ENCODE measurements at regions not wholly inside any gene's neighbourhood (a gene's known extent, or its start where the extent isn't known, plus 50 kb on each side); places are given as distances from the start of the nearest gene placed in this dataset.

- Histone ChIP-seq H3K23me2 (ENCODE audit: insufficient read length, low read depth, low read length, poor library complexity, severe bottlenecking) (no peaks in the 10 kb centered on the region), H3K23ac (ENCODE audit: insufficient read length, low read depth, low read length) (no peak overlapping the region), H3K4me1 (ENCODE audit: insufficient read depth, low read length) (no peaks in the 10 kb centered on the region), H3K79me1 (ENCODE audit: insufficient read depth, low read depth, low read length, poor library complexity, severe bottlenecking) (no peaks in the 10 kb centered on the region), H4K20me1 (ENCODE audit: control insufficient read depth, insufficient read depth, insufficient read length) (no peaks in the 10 kb centered on the region), H3K56ac (ENCODE audit: insufficient read length, low read depth, low read length) (no peak overlapping the region), H2BK15ac (ENCODE audit: low read depth, low read length) (no peak overlapping the region), H3K4me2 (ENCODE audit: insufficient read depth, insufficient read length, low read length) (no peak overlapping the region), H4K91ac (ENCODE audit: insufficient read length, low read depth, low read length) (no peak overlapping the region), H2AK5ac (ENCODE audit: insufficient read length, low read length) (no peak overlapping the region), H3K9ac (ENCODE audit: extremely low read depth, insufficient read length, low read length) (no peak overlapping the region), H4K8ac (replicated peaks; ENCODE audit: insufficient read length, low read depth, low read length) (no peak overlapping the region), H2BK20ac (ENCODE audit: low read depth, low read length, poor library complexity, severe bottlenecking) (no peak overlapping the region), H3T11ph (ENCODE audit: low read length) (no peak overlapping the region), H3K18ac (ENCODE audit: insufficient read length, low read depth, low read length) (no peak overlapping the region), H3K27me3 (ENCODE audit: insufficient read depth, low read length) (no peaks in the 10 kb centered on the region), H3K4ac (ENCODE audit: low read depth, low read length) (no peak overlapping the region), H4K5ac (ENCODE audit: insufficient read length, low read depth, low read length) (no peak overlapping the region), H2BK120ac (ENCODE audit: low read depth, low read length, poor library complexity, severe bottlenecking) (no peak overlapping the region), H2BK12ac (ENCODE audit: insufficient read length, low read depth, low read length) (no peak overlapping the region), H3K9me3 (ENCODE audit: control insufficient read depth, low read depth, low read length) (no peaks in the 10 kb centered on the region), H3K14ac (ENCODE audit: insufficient read depth, low read length) (no peak overlapping the region), H2BK5ac (ENCODE audit: insufficient read length, low read length) (no peak overlapping the region), H3K27ac (ENCODE audit: insufficient read length, low read depth, low read length) (no peak overlapping the region), H2AFZ (ENCODE audit: low read length) (no peak overlapping the region), H3K79me2 (ENCODE audit: insufficient read depth, low read length) (no peaks in the 10 kb centered on the region)
- Mint-ChIP-seq H3K27ac (no peak overlapping the region), H3K27me3 (ENCODE audit: low read depth) (no peaks in the 10 kb centered on the region), H3K4me1 (peaks cover 0 to 2% of the 10 kb centered on the region in 2 experiments; a peak in 2 of 4 replicates), H3K9me3 (no peaks in the 10 kb centered on the region), H3K36me3 (ENCODE audit: insufficient read depth in 1 of 3, low read depth in 3 of 3) (no peaks in the 10 kb centered on the region), H3K4me3 (no peak overlapping the region)
- no peak for TF ChIP-seq CTCF (conservative IDR thresholded peaks at IDR 0.05)
- no CpG with 5 or more reads among the region's 2 CpGs for WGBS (ENCODE audit: extremely low coverage, insufficient read length, low lambda C conversion rate)
- DNase-seq: no peak
Observed at GRCh38 chr12:127074161-127074560, 1192.8 kb upstream of the TMEM132C start.

Data from H9 (cell line).